ENCODE measurements at regions not wholly inside any gene's neighbourhood (a gene's known extent, or its start where the extent isn't known, plus 50 kb on each side); places are given as distances from the start of the nearest gene placed in this dataset.

- Histone ChIP-seq H3K4me3 (no peak overlapping the region), H2AFZ (ENCODE audit: low read depth, low read length) (no peak overlapping the region), H3K9ac (ENCODE audit: insufficient read depth in 1 of 2, low read depth in 2 of 2, low read length in 2 of 2) (no peak overlapping the region), H3K27ac (ENCODE audit: extremely low read depth, low read depth, low read length) (no peak overlapping the region), H4K20me1 (replicated peaks; ENCODE audit: control insufficient read depth, insufficient read depth, low read length) (no peaks in the 10 kb centered on the region), H3K9me1 (ENCODE audit: control insufficient read depth, insufficient read depth, low read length) (no peaks in the 10 kb centered on the region), H3K36me3 (ENCODE audit: control insufficient read depth, insufficient read depth, low read length) (no peaks in the 10 kb centered on the region), H3K27me3 (ENCODE audit: control insufficient read depth in 2 of 2, insufficient read depth in 2 of 2, low read length in 2 of 2) (no peaks in the 10 kb centered on the region), H3K4me2 (ENCODE audit: insufficient read depth, low read length) (no peak overlapping the region), H3K4me1 (replicated peaks in 1 of 2; ENCODE audit: control insufficient read depth in 2 of 2, insufficient read depth in 2 of 2, low read length in 2 of 2) (peaks cover 0 to 22% of the 10 kb centered on the region in 2 experiments; a peak in 3 of 5 replicates), H3K9me3 (replicated peaks; ENCODE audit: control insufficient read depth, insufficient read depth, low read depth, low read length) (no peaks in the 10 kb centered on the region), H3K79me2 (ENCODE audit: control insufficient read depth, insufficient read depth, low read length) (no peaks in the 10 kb centered on the region)
- no peak for DNase-seq (ENCODE audit: extremely low read depth in 1 of 4, low spot score in 3 of 4)
- FAIRE-seq: no peak
- TF ChIP-seq IFI16 (CRISPR knock-in tag; IDR thresholded peaks at IDR 0.05) (no peak), NCOA4 (IDR thresholded peaks at IDR 0.05; ENCODE audit: partially characterized antibody) (no peak), POLR2A (conservative IDR thresholded peaks at IDR 0.05) (no peak), RHOXF2B (CRISPR knock-in tag; conservative IDR thresholded peaks at IDR 0.05) (no peak), TCF7 (IDR thresholded peaks at IDR 0.05; ENCODE audit: borderline replicate concordance) (no peak), RFX7 (CRISPR knock-in tag; IDR thresholded peaks at IDR 0.05) (no peak), SMAD4 (CRISPR knock-in tag; conservative IDR thresholded peaks at IDR 0.05) (no peak), UBTF (IDR thresholded peaks at IDR 0.05; ENCODE audit: borderline replicate concordance in 1 of 2, low read depth in 2 of 2, low read length in 2 of 2) (no peak), MXI1 (IDR thresholded peaks at IDR 0.05; ENCODE audit: low read depth, low read length) (no peak), FOXJ2 (tag; IDR thresholded peaks at IDR 0.05) (no peak), ZBTB17 (CRISPR knock-in tag; IDR thresholded peaks at IDR 0.05) (no peak), FOXP4 (CRISPR knock-in tag; IDR thresholded peaks at IDR 0.05; ENCODE audit: borderline replicate concordance) (no peak), ZBED1 (IDR thresholded peaks at IDR 0.05) (no peak), BDP1 (IDR thresholded peaks at IDR 0.05; ENCODE audit: insufficient read depth, insufficient read length) (no peak), HDAC1 (IDR thresholded peaks at IDR 0.05) (no peak)
- intact Hi-C loops (cut with micrococcal nuclease): loop anchor here (5.0 to 10.0 kb wide), 2 partner anchors 100 to 243 kb away; no protein-coding TSS in a partner anchor
- POLR2A ChIA-PET: no interaction called here
- 58% methylated on average over 4 of the region's 4 CpGs for WGBS (ENCODE audit: insufficient coverage, low coverage, missing lambda C conversion rate)
- CTCF ChIA-PET (ENCODE audit: low intra/inter-chr PET ratio): no interaction called here
- no TSS peak for BruUV-seq (replicated peaks)
- ATAC-seq: no peak
- in situ Hi-C loops (cut with MboI): no loop called here
Measured at GRCh38 chr2:207231967-207232366, 66.2 kb upstream of the KLF7 start.

All from K562 (cell line).